PFSK-1 (cell line): ENCODE measurements at regions not wholly inside any gene's neighbourhood (a gene's known extent, or its start where the extent isn't known, plus 50 kb on each side); places are given as distances from the start of the nearest gene placed in this dataset.

Experiments
- FOXP2 ChIP-seq: optimal IDR thresholded peaks from 2 replicates; pipeline ENCODE3; 2011; ENCODE audit warnings: borderline replicate concordance, control low read depth, inconsistent platforms; ENCODE audit not compliant: insufficient read depth; ENCODE audit errors: extremely low read length, extremely low read depth
- POLR2AphosphoS5 ChIP-seq: IDR thresholded peaks from 2 replicates; pipeline ENCODE4 v1.6.1; 2012; ENCODE audit warnings: low read depth, mild to moderate bottlenecking, control low read depth, low read length, moderate library complexity
- REST ChIP-seq, 2 experiments: IDR thresholded peaks; 2 replicates each; pipeline versions ENCODE4 v1.6.1 to v1.8.0; 2011 to 2012; ENCODE audit warnings: low read depth in 2 of 2, low read length in 2 of 2, control low read depth in 1 of 2, inconsistent platforms in 1 of 2, mild to moderate bottlenecking in 1 of 2, moderate library complexity in 1 of 2; ENCODE audit not compliant: insufficient read depth in 1 of 2
- SIN3A ChIP-seq: IDR thresholded peaks from 2 replicates; pipeline ENCODE4 v1.6.1; 2012; ENCODE audit warnings: mild to moderate bottlenecking, low read length, moderate library complexity, borderline replicate concordance; ENCODE audit not compliant: insufficient read depth
- TAF1 ChIP-seq: IDR thresholded peaks from 2 replicates; pipeline ENCODE4 v1.6.1; 2012; ENCODE audit warnings: low read length, control low read depth, borderline replicate concordance; ENCODE audit not compliant: insufficient read depth

- no peak for TF ChIP-seq REST (IDR thresholded peaks at IDR 0.05; ENCODE audit: insufficient read depth in 1 of 2, low read depth in 2 of 2, low read length in 2 of 2)
- no peak for TF ChIP-seq TAF1
- TF ChIP-seq FOXP2: no peak
- TF ChIP-seq SIN3A: no peak
- TF ChIP-seq POLR2AphosphoS5: no peak
These were observed 250.8 kb downstream of the SEC61B start for GRCh38 chr9:99472916-99473245.

GRCh38 chr9:99474186-99474585 is 252.1 kb downstream of the SEC61B start:
- TF ChIP-seq FOXP2 (no peak), SIN3A (no peak), REST (IDR thresholded peaks at IDR 0.05; ENCODE audit: insufficient read depth in 1 of 2, low read depth in 2 of 2, low read length in 2 of 2) (no peak)

GRCh38 chr9:99475401-99476065 is 253.5 kb downstream of the SEC61B start:
- TF ChIP-seq SIN3A: no peak

- TF ChIP-seq REST (IDR thresholded peaks at IDR 0.05; ENCODE audit: insufficient read depth in 1 of 2, low read depth in 2 of 2, low read length in 2 of 2) (no peak), POLR2AphosphoS5 (no peak), FOXP2 (no peak), TAF1 (no peak), SIN3A (no peak)
These were observed 256.5 kb downstream of the SEC61B start for GRCh38 chr9:99478469-99479027.

- no peak for TF ChIP-seq POLR2AphosphoS5
- no peak for TF ChIP-seq REST (IDR thresholded peaks at IDR 0.05; ENCODE audit: insufficient read depth in 1 of 2, low read depth in 2 of 2, low read length in 2 of 2)
- no peak for TF ChIP-seq TAF1
- no peak for TF ChIP-seq FOXP2
- TF ChIP-seq SIN3A: no peak
These were observed 257.8 kb downstream of the SEC61B start for GRCh38 chr9:99479929-99480328.
